ENCODE measurements at regions not wholly inside any gene's neighbourhood (a gene's known extent, or its start where the extent isn't known, plus 50 kb on each side); places are given as distances from the start of the nearest gene placed in this dataset.
"Not testable (repeated sequence)": the region's sequence is repeated elsewhere in the genome, so short reads cannot be mapped to it uniquely, and the experiment has no call there.

GRCh38 chr3:118766306-118766669 is 268.4 kb downstream of the IGSF11 start:
- no peak for DNase-seq

DNA sequence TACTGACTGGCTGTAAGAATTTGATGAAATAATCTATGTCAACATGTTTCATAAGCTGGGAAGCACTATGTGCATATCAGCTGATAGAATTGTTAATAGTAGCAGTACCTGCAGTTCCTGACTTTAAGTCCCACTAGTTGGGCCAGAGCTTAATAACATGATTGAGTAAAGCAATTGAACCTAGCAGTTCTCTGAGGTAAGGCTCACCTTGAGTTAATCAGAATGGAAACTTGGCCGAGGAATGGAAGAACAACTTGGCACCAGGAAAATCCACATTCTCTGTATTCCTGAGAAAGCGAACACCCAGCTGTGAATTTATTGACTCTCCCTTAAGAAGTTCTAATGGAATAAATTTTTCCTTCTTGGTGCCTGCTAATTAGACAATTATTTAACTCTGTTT is 262.6 kb downstream of the IGSF11 start:
- no peak for DNase-seq

- DNase-seq, result no peak
These were observed 262.1 kb downstream of the IGSF11 start for GRCh38 chr3:118772547-118773011.

GRCh38 chr3:118775021-118775420 is 259.6 kb downstream of the IGSF11 start:
- no peak for DNase-seq

DNA sequence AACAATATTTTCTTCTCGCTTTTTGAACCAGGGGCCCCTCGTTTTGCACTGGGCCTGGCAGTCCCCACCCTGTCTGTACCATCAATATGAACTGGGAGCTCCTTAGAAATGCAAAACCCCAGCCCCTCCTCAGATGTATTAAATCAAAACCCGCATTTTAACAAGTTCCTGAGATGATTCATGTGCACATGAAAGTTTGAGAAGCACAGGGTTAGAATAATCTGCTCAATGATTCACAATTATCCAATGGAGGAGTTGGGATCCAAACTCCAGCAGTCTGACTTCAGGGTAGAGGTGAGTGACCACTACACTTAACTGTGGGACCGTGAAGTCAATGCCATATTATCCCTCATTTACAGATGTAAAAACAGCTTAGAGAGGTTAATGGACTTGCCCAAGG is 256.4 kb downstream of the IGSF11 start:
- DNase-seq, result no peak

- DNase-seq, result no peak
These were observed 253.4 kb downstream of the IGSF11 start for GRCh38 chr3:118781232-118781631.

DNA sequence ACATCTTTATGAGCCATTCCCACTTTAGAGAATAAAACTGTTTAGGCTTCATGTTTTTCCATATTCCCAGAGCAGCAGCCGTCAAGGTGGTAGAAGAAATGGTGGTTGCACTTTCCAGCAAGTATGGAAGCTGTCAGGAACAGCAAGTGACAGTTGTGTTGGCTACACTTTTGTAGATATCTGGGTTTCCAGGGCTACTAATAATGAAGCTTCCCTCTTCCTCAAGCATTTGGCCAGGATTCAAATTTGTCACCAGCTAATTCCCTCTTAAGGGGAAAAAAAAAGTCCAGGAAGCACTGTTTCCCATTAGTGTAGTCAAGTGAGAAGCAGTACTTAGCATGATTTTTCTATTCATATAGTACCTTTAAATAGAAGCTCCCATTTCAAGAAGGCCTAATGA is 252.8 kb downstream of the IGSF11 start:
- DNase-seq, result no peak

DNA sequence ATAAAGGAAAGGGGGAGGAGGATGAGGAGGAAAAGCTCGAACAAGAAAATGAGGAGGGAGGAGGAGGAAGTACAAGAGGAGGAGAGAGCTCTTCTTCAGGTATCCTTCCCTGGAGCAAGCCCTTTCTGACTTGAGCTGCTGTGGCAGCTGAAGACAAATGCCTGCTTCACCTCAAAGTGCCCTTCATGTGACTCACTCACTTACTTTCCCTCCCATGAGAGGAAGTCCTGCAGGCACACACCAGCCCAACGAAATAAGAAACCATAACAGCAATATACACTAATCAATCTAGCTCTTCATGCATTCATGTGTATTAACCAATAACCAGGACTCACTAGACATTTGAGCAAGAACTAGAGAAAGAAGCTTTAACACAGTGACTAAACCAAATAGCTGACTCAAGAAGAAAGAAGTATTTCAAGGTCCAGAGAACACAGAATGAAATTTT is 251.9 kb downstream of the IGSF11 start:
- no peak for DNase-seq

- DNase-seq, result no peak
These were observed 249.2 kb downstream of the IGSF11 start for GRCh38 chr3:118785415-118785814.

- no peak for DNase-seq
These were observed 243.4 kb downstream of the IGSF11 start for GRCh38 chr3:118791246-118791645.

DNA sequence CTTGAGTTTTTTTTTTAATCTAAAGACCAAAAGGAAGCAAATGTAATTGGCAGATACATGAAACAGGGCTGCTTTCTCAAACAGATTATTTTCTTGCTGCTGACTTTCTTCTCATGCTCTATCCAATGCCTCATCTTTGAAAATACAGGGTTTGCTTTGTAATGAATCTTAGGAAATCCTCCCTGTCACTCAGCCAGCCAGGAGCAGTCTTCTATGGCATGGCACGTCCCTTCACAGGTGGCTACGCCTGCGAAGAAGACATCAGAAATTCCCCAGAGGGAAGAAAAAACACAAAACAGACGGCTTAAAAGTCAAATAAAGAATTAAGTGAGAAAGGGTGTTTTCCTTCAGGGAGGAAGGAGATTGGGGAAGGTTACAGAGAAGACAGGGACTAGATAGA is 242.5 kb downstream of the IGSF11 start:
- no peak for DNase-seq

DNA sequence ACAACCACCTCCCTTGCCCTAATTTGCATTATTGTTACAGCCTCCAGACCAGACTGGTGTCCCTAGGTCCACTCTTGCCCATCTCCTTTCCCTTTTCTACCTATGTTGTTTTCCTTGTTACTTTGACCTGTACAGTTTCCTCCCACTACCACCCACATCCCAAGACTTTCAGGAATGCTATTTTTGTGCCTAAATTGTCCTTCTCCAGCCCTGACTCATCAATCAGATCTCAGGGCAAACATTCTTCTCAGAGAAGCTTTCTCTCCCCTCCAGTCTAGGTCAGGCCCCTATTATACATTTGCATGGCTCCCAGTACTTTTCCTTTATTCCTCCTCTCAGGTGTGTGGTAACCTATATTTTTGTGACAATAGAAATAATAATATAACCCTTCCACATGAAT is 241.5 kb downstream of the IGSF11 start:
- DNase-seq, result no peak

- DNase-seq, result no peak
These were observed 235.3 kb downstream of the IGSF11 start for GRCh38 chr3:118799303-118799702.

DNA sequence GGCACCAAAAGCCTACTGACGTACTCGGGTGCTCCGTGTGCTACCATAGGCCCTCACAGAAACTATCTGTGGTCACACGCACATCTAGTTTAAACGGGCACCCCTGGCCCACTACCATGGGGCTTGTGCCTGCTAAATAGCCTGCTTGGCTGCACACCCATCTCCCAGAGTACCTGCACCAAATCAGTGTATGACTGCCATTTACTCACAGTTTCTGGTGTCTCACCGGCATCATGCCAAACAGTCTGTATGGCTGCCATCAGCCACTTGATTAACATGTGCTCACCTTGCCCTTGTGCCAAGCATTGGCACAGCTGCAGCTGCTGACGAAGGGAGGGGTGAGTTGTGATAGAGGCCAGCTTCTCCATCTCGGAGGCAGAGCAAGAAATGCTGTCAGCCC is 232.7 kb downstream of the IGSF11 start:
- no peak for DNase-seq

GRCh38 chr3:118802325-118803095 is 232.1 kb downstream of the IGSF11 start:
- no peak for DNase-seq

DNA sequence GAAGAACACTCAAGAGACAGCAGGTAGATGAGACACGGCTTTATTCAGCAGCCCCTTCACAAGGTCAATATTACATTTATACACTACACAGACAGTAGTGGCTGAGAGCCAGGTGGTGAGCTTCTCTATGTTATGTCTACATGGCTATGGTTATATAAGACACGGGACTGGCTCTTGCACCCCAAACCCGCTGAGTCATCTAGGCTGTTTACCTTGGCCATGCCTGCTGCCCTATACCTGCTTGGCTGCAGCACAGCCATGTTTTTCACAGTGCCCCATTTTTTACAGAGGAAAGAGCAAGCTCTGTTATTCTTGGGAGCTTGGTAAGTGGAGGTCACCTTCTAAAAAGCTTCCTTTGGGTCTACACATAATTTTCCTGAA is 231.6 kb downstream of the IGSF11 start:
- no peak for DNase-seq

DNA sequence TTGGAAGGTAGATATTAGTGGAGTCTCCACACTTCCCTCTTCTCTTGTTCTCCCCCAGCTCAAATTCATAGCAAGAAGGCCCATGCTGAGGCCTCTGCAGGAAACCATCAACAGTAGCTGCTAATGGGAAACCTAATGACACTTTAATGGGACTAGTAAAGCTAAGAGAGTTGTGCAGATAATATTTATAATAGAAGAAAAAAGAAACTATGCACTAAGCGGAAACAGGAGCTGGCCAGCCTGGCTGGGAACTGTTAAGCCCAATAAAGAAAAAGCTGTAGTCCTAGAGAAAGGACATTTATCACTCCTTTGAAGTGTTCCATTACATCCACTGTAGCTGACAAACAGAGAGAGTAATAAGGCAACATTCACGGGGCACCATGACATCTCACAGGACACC is 229.6 kb downstream of the IGSF11 start:
- DNase-seq, result no peak

GRCh38 chr3:118806423-118806822 is 228.2 kb downstream of the IGSF11 start:
- no peak for DNase-seq

GRCh38 chr3:118807349-118807748 is 227.3 kb downstream of the IGSF11 start:
- DNase-seq, result not testable (repeated sequence)

DNA sequence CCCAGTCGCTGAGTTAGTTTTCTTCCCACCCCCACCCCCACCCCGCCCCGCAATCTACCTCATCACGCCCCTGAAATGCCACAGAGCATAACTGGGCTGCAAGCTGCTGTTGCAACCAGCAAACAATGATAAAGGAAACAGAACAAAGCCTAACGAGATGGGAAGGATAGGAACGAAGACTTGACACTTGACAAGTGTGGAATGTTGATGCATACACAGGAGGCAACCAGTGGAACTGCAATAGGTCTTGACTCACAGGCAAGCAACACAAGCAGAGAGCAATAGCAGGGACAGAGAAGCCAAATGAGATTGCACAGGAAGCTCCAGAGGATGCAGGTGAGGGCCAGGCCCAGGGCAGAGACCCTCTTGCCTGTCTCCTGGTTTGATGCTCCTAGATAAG is 225.9 kb downstream of the IGSF11 start:
- no peak for DNase-seq

GRCh38 chr3:118809696-118810498 is 224.7 kb downstream of the IGSF11 start:
- DNase-seq, result no peak

- DNase-seq, result no peak
These were observed 224.1 kb downstream of the IGSF11 start for GRCh38 chr3:118810499-118811035.

DNA sequence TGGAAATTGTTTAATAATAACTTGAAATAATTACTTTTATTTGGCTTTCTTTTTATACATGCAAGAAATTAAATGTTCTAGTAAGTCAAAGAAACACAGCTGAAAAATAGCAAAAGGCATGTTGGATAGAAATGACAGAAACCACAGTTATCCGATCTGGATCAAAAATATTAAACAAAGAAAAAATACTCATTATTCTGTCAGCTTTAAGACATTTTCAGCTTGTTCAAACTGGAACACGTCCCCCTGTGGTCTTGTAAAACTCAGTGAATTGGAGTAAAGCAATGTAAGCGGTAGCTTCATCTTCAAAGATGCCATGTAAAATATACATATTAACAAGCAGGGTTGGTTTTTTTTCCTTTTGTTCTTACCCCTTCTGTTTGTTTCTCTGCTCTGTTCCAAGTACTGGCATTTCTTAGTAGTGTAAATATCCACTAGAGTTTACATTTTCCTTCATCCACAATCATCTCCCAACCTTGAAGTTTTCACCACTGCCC is 223.4 kb downstream of the IGSF11 start:
- no peak for DNase-seq

- no peak for DNase-seq
These were observed 221.2 kb downstream of the IGSF11 start for GRCh38 chr3:118813472-118813871.
